Progenitor cell of endocrine pancreas (in vitro differentiated cells): ENCODE measurements at regions not wholly inside any gene's neighbourhood (a gene's known extent, or its start where the extent isn't known, plus 50 kb on each side); places are given as distances from the start of the nearest gene placed in this dataset.

ENCODE experiments used
- DNase-seq: peaks from one replicate; pipeline ENCODE4 v3.0.0; 2021; ENCODE audit warnings: low spot score; ENCODE audit not compliant: unreplicated experiment
- H3K27ac Mint-ChIP-seq: 2 replicates; pipeline ENCODE4 v1.8.0; 2021; ENCODE audit warnings: mild to moderate bottlenecking, moderate library complexity, mixed read lengths
- H3K27me3 Mint-ChIP-seq: 2 replicates; pipeline ENCODE4 v1.8.0; 2021; ENCODE audit warnings: mixed read lengths
- H3K36me3 Mint-ChIP-seq: 2 replicates; pipeline ENCODE4 v1.8.0; 2022; ENCODE audit warnings: mixed read lengths; ENCODE audit not compliant: insufficient read depth
- H3K4me1 Mint-ChIP-seq: 2 replicates; pipeline ENCODE4 v1.8.0; 2021; ENCODE audit warnings: low read depth, mixed read lengths
- H3K4me3 Mint-ChIP-seq: 2 replicates; pipeline ENCODE4 v1.8.0; 2021; ENCODE audit warnings: low read depth, mild to moderate bottlenecking, moderate library complexity, mixed read lengths
- H3K9me3 Mint-ChIP-seq: 2 replicates; pipeline ENCODE4 v1.8.0; 2021; ENCODE audit warnings: low read depth, mixed read lengths
- CTCF ChIP-seq: fragments of 200-600 bp; sonication (generic); IDR thresholded peaks from one replicate; pipeline ENCODE4 v1.5.0; 2021; ENCODE audit warnings: antibody characterized with exemption, mild to moderate bottlenecking; ENCODE audit not compliant: unreplicated experiment

DNA sequence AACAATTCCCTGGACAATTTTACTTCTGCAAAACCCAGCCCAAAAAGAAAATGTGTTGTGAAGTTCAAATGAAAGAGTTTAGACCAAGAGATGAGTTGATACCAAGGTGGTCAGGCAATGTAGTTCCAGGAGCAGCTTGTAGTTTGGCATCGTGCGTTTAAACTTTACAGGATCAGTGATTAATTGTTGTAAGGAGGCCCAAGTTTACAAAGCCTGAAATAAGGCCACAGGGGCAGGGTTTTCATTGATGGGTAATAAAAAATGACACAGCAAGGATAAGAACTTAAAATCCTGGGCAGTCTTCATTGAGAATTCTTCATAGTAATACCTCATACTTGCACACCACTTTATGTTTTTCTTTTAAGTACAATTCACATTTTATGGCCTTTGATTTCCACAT lies 463.9 kb upstream of the HNRNPA3 start:
- TF ChIP-seq CTCF, result no peak
- H3K4me1 Mint-ChIP-seq, result peaks cover 13% of the 10 kb centered on the region
- H3K9me3 Mint-ChIP-seq, result no peaks in the 10 kb centered on the region
- no peaks in the 10 kb centered on the region for H3K36me3 Mint-ChIP-seq
- H3K27me3 Mint-ChIP-seq, result no peaks in the 10 kb centered on the region
- H3K27ac Mint-ChIP-seq, result no peak overlapping the region
- H3K4me3 Mint-ChIP-seq, result no peak overlapping the region
- no peak for DNase-seq

GRCh38 chr2:176751314-176752227 lies 461.0 kb upstream of the HNRNPA3 start:
- no peak for DNase-seq
- no peaks in the 10 kb centered on the region for H3K27me3 Mint-ChIP-seq
- H3K9me3 Mint-ChIP-seq, result no peaks in the 10 kb centered on the region
- H3K27ac Mint-ChIP-seq, result no peak overlapping the region
- no peak for TF ChIP-seq CTCF
- no peaks in the 10 kb centered on the region for H3K36me3 Mint-ChIP-seq
- H3K4me1 Mint-ChIP-seq, result peaks cover 2% of the 10 kb centered on the region
- no peak overlapping the region for H3K4me3 Mint-ChIP-seq

GRCh38 chr2:176752295-176752694 lies 460.3 kb upstream of the HNRNPA3 start:
- H3K27ac Mint-ChIP-seq, result no peak overlapping the region
- no peaks in the 10 kb centered on the region for H3K9me3 Mint-ChIP-seq
- TF ChIP-seq CTCF, result no peak
- H3K4me3 Mint-ChIP-seq, result no peak overlapping the region
- DNase-seq, result no peak
- H3K4me1 Mint-ChIP-seq, result peaks cover 2% of the 10 kb centered on the region
- H3K27me3 Mint-ChIP-seq, result no peaks in the 10 kb centered on the region
- H3K36me3 Mint-ChIP-seq, result no peaks in the 10 kb centered on the region

- Mint-ChIP-seq H3K9me3 (peaks cover 3% of the 10 kb centered on the region), H3K27me3 (peaks cover 3% of the 10 kb centered on the region), H3K4me3 (no peak overlapping the region), H3K27ac (no peak overlapping the region), H3K4me1 (peaks cover 10% of the 10 kb centered on the region), H3K36me3 (no peaks in the 10 kb centered on the region)
- no peak for TF ChIP-seq CTCF
- DNase-seq, result no peak
Measured at GRCh38 chr2:176753205-176753604, 459.4 kb upstream of the HNRNPA3 start.

DNA sequence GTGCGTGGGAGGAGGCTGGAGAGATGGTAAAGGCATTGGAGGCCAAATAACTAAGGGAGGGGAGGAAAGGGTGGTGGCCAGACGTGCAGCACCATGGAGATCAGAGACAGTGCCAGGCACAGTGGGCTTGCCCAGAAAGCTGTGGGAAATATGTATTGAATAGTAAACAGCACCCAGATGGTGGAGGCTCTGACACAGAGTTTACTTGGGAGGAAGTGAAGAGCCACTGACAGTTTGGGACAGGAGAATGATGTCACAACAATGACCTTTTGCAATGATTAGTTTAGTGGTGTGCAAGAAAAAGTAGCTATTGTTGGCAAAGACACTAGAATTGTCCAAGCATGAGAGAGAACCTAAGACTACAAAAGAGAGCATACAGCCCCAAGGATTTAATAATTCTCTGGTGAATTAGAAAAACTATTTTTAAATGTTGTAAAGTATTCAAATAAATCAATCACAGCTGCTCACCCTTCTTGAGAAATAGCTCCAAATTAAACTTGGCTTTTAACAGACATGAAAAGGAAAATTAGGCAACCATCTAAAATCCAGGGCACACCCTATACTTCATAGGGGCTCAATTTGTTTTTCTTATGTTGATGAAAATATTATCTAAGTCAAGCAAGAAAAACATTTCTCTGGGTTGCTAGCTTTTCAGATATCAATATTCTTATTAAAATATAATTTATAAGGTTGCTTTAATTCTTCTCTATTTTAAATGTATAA lies 458.7 kb upstream of the HNRNPA3 start:
- Mint-ChIP-seq H3K4me1 (peaks cover 12% of the 10 kb centered on the region), H3K4me3 (no peak overlapping the region), H3K36me3 (no peaks in the 10 kb centered on the region), H3K9me3 (peaks cover 3% of the 10 kb centered on the region), H3K27ac (no peak overlapping the region), H3K27me3 (peaks cover 3% of the 10 kb centered on the region)
- DNase-seq, result no peak
- TF ChIP-seq CTCF, result no peak
